Right atrium auricular region (tissue), 2 donors: ENCODE measurements at regions not wholly inside any gene's neighbourhood (a gene's known extent, or its start where the extent isn't known, plus 50 kb on each side); places are given as distances from the start of the nearest gene placed in this dataset.

Experiments
- DNase-seq: peaks from one replicate; pipeline ENCODE4 v3.0.0-alpha.2; 2019; ENCODE audit warnings: low spot score
- H3K27ac ChIP-seq, 2 donors: fragments of 200-600 bp; sonication (generic); 1 replicate in 1 of 2; 2 replicates in 1 of 2; pipeline ENCODE4 v1.5.1; 2016 to 2019
- H3K27me3 ChIP-seq, 2 donors: fragments of 200-600 bp; sonication (generic); one replicate each; pipeline versions ENCODE4 v1.5.1 to v1.6.0; 2017 to 2019
- H3K36me3 ChIP-seq: fragments of 200-600 bp; sonication (generic); one replicate; pipeline ENCODE4 v1.5.1; 2016
- H3K4me1 ChIP-seq, 2 donors: fragments of 200-600 bp; sonication (generic); one replicate each; pipeline versions ENCODE4 v1.5.1 to v1.6.0; 2017 to 2019
- H3K4me3 ChIP-seq, 2 donors: fragments of 200-600 bp; sonication (generic); 1 replicate in 1 of 2; 2 replicates in 1 of 2; pipeline ENCODE4 v1.5.1; 2017 to 2019; ENCODE audit warnings: mild to moderate bottlenecking in 1 of 2, moderate library complexity in 1 of 2
- H3K9me3 ChIP-seq, 2 donors: fragments of 200-600 bp; sonication (generic); one replicate each; pipeline ENCODE4 v1.5.1; 2019
- CTCF ChIP-seq, 2 donors: fragments of 200-600 bp; sonication (generic); IDR thresholded peaks; one replicate each; pipeline ENCODE4 v1.5.1; 2019; ENCODE audit warnings: antibody characterized with exemption in 2 of 2

- Histone ChIP-seq H3K36me3 (no peaks in the 10 kb centered on the region), H3K4me1 (peaks cover 0 to 77% of the 10 kb centered on the region in 2 donors), H3K27ac (peak overlapping the region; percentile 83 to 85), H3K9me3 (no peaks in the 10 kb centered on the region), H3K4me3 (no peak overlapping the region), H3K27me3 (no peaks in the 10 kb centered on the region)
- no peak for DNase-seq
- no peak for TF ChIP-seq CTCF (IDR thresholded peaks at IDR 0.05)
Measured at GRCh38 chr10:69733791-69734261, 67.9 kb upstream of the COL13A1 start.

- DNase-seq, result no peak
- no peak overlapping the region for H3K27ac ChIP-seq
- no peaks in the 10 kb centered on the region for H3K9me3 ChIP-seq
- H3K4me3 ChIP-seq, result no peak overlapping the region
- no peaks in the 10 kb centered on the region for H3K27me3 ChIP-seq
- no peaks in the 10 kb centered on the region for H3K36me3 ChIP-seq
- no peak for TF ChIP-seq CTCF (IDR thresholded peaks at IDR 0.05)
- peaks cover 0 to 77% of the 10 kb centered on the region in 2 donors for H3K4me1 ChIP-seq
Measured at GRCh38 chr10:69734416-69734796, 67.3 kb upstream of the COL13A1 start.

- no peak for DNase-seq
- peaks cover 0 to 75% of the 10 kb centered on the region in 2 donors for H3K4me1 ChIP-seq
- TF ChIP-seq CTCF (IDR thresholded peaks at IDR 0.05), result no peak
Measured at GRCh38 chr10:69734797-69735468, 66.8 kb upstream of the COL13A1 start.

GRCh38 chr10:69736886-69737641 is 64.6 kb upstream of the COL13A1 start:
- DNase-seq, result no peak
- no peak for TF ChIP-seq CTCF (IDR thresholded peaks at IDR 0.05)
- no peak overlapping the region for H3K4me3 ChIP-seq
- H3K27ac ChIP-seq, result no peak overlapping the region
- no peaks in the 10 kb centered on the region for H3K27me3 ChIP-seq
- H3K36me3 ChIP-seq, result no peaks in the 10 kb centered on the region
- peaks cover 0 to 53% of the 10 kb centered on the region in 2 donors for H3K4me1 ChIP-seq
- H3K9me3 ChIP-seq, result no peaks in the 10 kb centered on the region

More at GRCh38 chr10:69734797-69735468, 66.8 kb upstream of the COL13A1 start:
- Histone ChIP-seq H3K4me3 (no peak overlapping the region), H3K36me3 (no peaks in the 10 kb centered on the region), H3K27me3 (no peaks in the 10 kb centered on the region), H3K27ac (no peak overlapping the region), H3K9me3 (no peaks in the 10 kb centered on the region)

- TF ChIP-seq CTCF (IDR thresholded peaks at IDR 0.05), result no peak
- no peak for DNase-seq
Measured at GRCh38 chr10:69738071-69738470, 63.6 kb upstream of the COL13A1 start.

More at GRCh38 chr10:69738071-69738470, 63.6 kb upstream of the COL13A1 start:
- Histone ChIP-seq H3K4me1 (peaks cover 0 to 43% of the 10 kb centered on the region in 2 donors), H3K4me3 (no peak overlapping the region), H3K36me3 (no peaks in the 10 kb centered on the region), H3K27me3 (no peaks in the 10 kb centered on the region), H3K9me3 (no peaks in the 10 kb centered on the region), H3K27ac (peak overlapping the region in 1 of 2 donors; percentile 6)
